Testis (tissue), 2 donors: ENCODE measurements at regions not wholly inside any gene's neighbourhood (a gene's known extent, or its start where the extent isn't known, plus 50 kb on each side); places are given as distances from the start of the nearest gene placed in this dataset.

Experiments used
- DNase-seq: peaks from one replicate; pipeline ENCODE4 v3.0.0-alpha.2; 2019
- H3K27ac ChIP-seq, 2 donors: fragments of 200-600 bp; sonication (generic); one replicate each; pipeline ENCODE4 v1.5.1; 2019
- H3K27me3 ChIP-seq: fragments of 200-600 bp; sonication (generic); one replicate; pipeline ENCODE4 v1.5.1; 2019
- H3K36me3 ChIP-seq: fragments of 200-600 bp; sonication (generic); one replicate; pipeline ENCODE4 v1.5.1; 2017; ENCODE audit warnings: low read depth; ENCODE audit errors: missing control alignments
- H3K4me1 ChIP-seq: fragments of 200-600 bp; sonication (generic); one replicate; pipeline ENCODE4 v1.5.1; 2019
- H3K4me3 ChIP-seq, 2 donors: fragments of 200-600 bp; sonication (generic); one replicate each; pipeline ENCODE4 v1.5.1; 2017 to 2019
- H3K9me3 ChIP-seq: fragments of 200-600 bp; sonication (generic); one replicate; pipeline ENCODE4 v1.5.1; 2017
- CTCF ChIP-seq, 3 experiments: fragments of 450-650 bp in 2 of 3; fragments of 200-600 bp in 1 of 3; sonication (generic) in 1 of 3; IDR thresholded peaks; one replicate each; pipeline ENCODE4 v1.5.1; 2016 to 2019; ENCODE audit warnings: antibody characterized with exemption in 3 of 3, mild to moderate bottlenecking in 2 of 3, moderate library complexity in 1 of 3
- POLR2A ChIP-seq: fragments of 450-650 bp; IDR thresholded peaks from one replicate; pipeline ENCODE4 v1.6.1; 2017; ENCODE audit warnings: antibody characterized with exemption, mild to moderate bottlenecking, moderate library complexity
- WGBS, 2 donors: methylation state at CpG; one replicate each; pipeline ENCODE4 v1.1.5; 2018; 5-methylcytosine and 5-hydroxymethylcytosine counted together
- intact Hi-C: fragments of 100-400 bp; cut with DNase I; formaldehyde crosslinking; loops from one replicate; pipeline ENCODE4 v1.15.1; 2023; ENCODE audit warnings: low total_unique reads

GRCh38 chr10:10617686-10618085, 400.0 kb upstream of the CELF2 start:
- no peak overlapping the region for H3K4me3 ChIP-seq
- H3K4me1 ChIP-seq, result no peaks in the 10 kb centered on the region
- no peak for DNase-seq
- no peak overlapping the region for H3K27ac ChIP-seq
- H3K36me3 ChIP-seq, result no peaks in the 10 kb centered on the region
- TF ChIP-seq POLR2A, result no peak
- TF ChIP-seq CTCF (IDR thresholded peaks at IDR 0.05), result no peak
- intact Hi-C loops, result no loop called here
- H3K9me3 ChIP-seq, result no peaks in the 10 kb centered on the region
- WGBS, 2 donors, result 55 to 71% methylated on average over 2 of the region's 2 CpGs
- no peaks in the 10 kb centered on the region for H3K27me3 ChIP-seq

- Histone ChIP-seq H3K36me3 (no peaks in the 10 kb centered on the region), H3K27ac (no peak overlapping the region), H3K4me3 (no peak overlapping the region), H3K9me3 (no peaks in the 10 kb centered on the region), H3K4me1 (peaks cover under 1% of the 10 kb centered on the region), H3K27me3 (no peaks in the 10 kb centered on the region)
- 93 to 94% methylated on average over 1 of the region's 1 CpG for WGBS, 2 donors
- no peak for DNase-seq
- intact Hi-C loops, result no loop called here
- TF ChIP-seq POLR2A (no peak), CTCF (IDR thresholded peaks at IDR 0.05) (no peak)
Measured at GRCh38 chr10:10618139-10618538, 399.5 kb upstream of the CELF2 start.

GRCh38 chr10:10623958-10624566, 393.6 kb upstream of the CELF2 start:
- intact Hi-C loops, result no loop called here
- 30 to 53% methylated on average over 6 of the region's 6 CpGs for WGBS, 2 donors
- Histone ChIP-seq H3K4me3 (no peak overlapping the region), H3K27me3 (no peaks in the 10 kb centered on the region), H3K4me1 (peaks cover 18% of the 10 kb centered on the region), H3K27ac (peak overlapping the region; percentile 10 to 79), H3K9me3 (no peaks in the 10 kb centered on the region), H3K36me3 (no peaks in the 10 kb centered on the region)
- TF ChIP-seq CTCF (IDR thresholded peaks at IDR 0.05) (no peak), POLR2A (no peak)
- DNase-seq, result peak; percentile 58

- no peak for DNase-seq
- Histone ChIP-seq H3K9me3 (no peaks in the 10 kb centered on the region), H3K27me3 (no peaks in the 10 kb centered on the region), H3K27ac (peak overlapping the region; percentile 10 to 79), H3K4me1 (peaks cover 18% of the 10 kb centered on the region), H3K36me3 (no peaks in the 10 kb centered on the region), H3K4me3 (no peak overlapping the region)
- TF ChIP-seq POLR2A (no peak), CTCF (IDR thresholded peaks at IDR 0.05) (no peak)
- WGBS, 2 donors, result 86 to 87% methylated on average over 8 of the region's 8 CpGs
- intact Hi-C loops, result no loop called here
Measured at GRCh38 chr10:10624567-10624962, 393.1 kb upstream of the CELF2 start.

GRCh38 chr10:10625491-10625890, 392.2 kb upstream of the CELF2 start:
- no peak for DNase-seq
- Histone ChIP-seq H3K27me3 (no peaks in the 10 kb centered on the region), H3K9me3 (no peaks in the 10 kb centered on the region), H3K4me1 (peaks cover 18% of the 10 kb centered on the region), H3K36me3 (no peaks in the 10 kb centered on the region), H3K27ac (peak overlapping the region in 1 of 2 donors; percentile 79), H3K4me3 (no peak overlapping the region)
- 62 to 69% methylated on average over 6 of the region's 6 CpGs for WGBS, 2 donors
- intact Hi-C loops, result no loop called here
- no peak for TF ChIP-seq CTCF (IDR thresholded peaks at IDR 0.05)
- TF ChIP-seq POLR2A, result no peak
